22Rv1 (cell line): ENCODE measurements at regions not wholly inside any gene's neighbourhood (a gene's known extent, or its start where the extent isn't known, plus 50 kb on each side); places are given as distances from the start of the nearest gene placed in this dataset.

ENCODE experiments used
- H3K27ac ChIP-seq: fragments of 450-650 bp; 2 replicates; pipeline ENCODE4 v1.5.1; 2017
- ZFX ChIP-seq: fragments of 450-650 bp; IDR thresholded peaks from 2 replicates; pipeline ENCODE4 v1.6.1; 2017; ENCODE audit warnings: antibody characterized with exemption, borderline replicate concordance
- TF ChIP-seq, protein P1 (sequence below): fragments of 450-650 bp; IDR thresholded peaks from 2 replicates; pipeline ENCODE4 v1.5.1; 2017; ENCODE audit warnings: mild to moderate bottlenecking

DNA sequence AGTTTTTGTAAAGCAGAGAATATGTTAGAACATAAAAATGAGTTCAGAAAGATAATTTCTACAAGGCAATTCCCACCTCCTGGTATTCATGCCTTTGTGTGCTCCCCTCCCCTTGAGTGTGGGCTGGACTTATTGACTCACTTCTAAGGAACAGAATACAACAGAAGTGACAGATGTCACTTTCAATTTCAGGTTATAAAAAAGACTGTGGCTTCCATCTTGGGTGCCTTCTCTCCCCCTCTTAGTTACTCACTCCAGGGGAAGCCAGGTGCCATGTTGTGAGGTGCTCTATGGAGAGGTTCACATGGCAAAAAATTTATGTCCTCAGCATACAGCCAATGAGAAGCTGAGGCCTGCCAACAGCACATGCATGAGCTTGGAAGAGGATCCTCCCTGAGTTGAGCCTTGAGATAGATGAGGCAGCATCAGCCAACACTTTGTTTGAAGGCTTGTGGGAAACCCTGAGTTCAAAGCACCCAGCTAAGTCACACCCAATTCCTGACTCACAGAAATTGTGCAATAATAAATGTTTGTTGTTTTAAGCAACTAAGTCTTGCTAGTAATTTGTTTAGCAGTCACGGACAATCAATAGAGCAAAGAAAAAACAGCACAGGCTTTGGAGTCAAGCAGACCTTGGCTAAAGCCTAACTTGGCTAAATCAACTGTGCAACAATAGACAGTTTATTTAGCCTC lies 73.5 kb upstream of the NGF start:
- TF ChIP-seq, protein P1, sequence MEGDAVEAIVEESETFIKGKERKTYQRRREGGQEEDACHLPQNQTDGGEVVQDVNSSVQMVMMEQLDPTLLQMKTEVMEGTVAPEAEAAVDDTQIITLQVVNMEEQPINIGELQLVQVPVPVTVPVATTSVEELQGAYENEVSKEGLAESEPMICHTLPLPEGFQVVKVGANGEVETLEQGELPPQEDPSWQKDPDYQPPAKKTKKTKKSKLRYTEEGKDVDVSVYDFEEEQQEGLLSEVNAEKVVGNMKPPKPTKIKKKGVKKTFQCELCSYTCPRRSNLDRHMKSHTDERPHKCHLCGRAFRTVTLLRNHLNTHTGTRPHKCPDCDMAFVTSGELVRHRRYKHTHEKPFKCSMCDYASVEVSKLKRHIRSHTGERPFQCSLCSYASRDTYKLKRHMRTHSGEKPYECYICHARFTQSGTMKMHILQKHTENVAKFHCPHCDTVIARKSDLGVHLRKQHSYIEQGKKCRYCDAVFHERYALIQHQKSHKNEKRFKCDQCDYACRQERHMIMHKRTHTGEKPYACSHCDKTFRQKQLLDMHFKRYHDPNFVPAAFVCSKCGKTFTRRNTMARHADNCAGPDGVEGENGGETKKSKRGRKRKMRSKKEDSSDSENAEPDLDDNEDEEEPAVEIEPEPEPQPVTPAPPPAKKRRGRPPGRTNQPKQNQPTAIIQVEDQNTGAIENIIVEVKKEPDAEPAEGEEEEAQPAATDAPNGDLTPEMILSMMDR, result no peak
- TF ChIP-seq ZFX, result no peak
- H3K27ac ChIP-seq, result no peak overlapping the region

- TF ChIP-seq, protein P1, result no peak
- no peak for TF ChIP-seq ZFX
- no peak overlapping the region for H3K27ac ChIP-seq
Observed at GRCh38 chr1:115409094-115410015, 71.3 kb upstream of the NGF start.

DNA sequence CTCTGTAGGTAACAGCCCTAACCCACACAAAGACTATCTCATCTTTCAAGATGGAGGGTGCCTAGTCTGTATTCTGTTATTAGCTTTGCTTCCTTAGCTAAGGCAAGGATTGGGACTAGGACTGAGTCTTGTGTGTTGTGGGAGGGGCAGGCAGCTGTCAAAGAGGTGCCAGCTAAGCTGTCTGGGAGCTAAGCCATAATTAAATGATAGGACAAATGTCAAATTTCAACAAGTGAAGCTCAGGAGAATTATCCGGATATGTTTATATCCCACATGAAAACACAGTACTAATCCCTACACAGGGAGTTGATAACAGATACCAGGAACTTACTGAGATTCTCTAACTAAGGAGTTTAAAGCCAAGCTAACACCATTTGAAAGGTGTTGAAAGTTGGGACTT lies 70.5 kb upstream of the NGF start:
- TF ChIP-seq, protein P1, result no peak
- TF ChIP-seq ZFX, result no peak
- no peak overlapping the region for H3K27ac ChIP-seq

- H3K27ac ChIP-seq, result no peak overlapping the region
- TF ChIP-seq, protein P1, result no peak
- no peak for TF ChIP-seq ZFX
Observed at GRCh38 chr1:115404911-115405310, 66.9 kb upstream of the NGF start.

GRCh38 chr1:115402753-115403184 lies 64.7 kb upstream of the NGF start:
- H3K27ac ChIP-seq, result no peak overlapping the region
- TF ChIP-seq, protein P1, result no peak
- no peak for TF ChIP-seq ZFX

GRCh38 chr1:115401676-115402075 lies 63.6 kb upstream of the NGF start:
- no peak overlapping the region for H3K27ac ChIP-seq
- TF ChIP-seq, protein P1, result no peak
- TF ChIP-seq ZFX, result no peak

DNA sequence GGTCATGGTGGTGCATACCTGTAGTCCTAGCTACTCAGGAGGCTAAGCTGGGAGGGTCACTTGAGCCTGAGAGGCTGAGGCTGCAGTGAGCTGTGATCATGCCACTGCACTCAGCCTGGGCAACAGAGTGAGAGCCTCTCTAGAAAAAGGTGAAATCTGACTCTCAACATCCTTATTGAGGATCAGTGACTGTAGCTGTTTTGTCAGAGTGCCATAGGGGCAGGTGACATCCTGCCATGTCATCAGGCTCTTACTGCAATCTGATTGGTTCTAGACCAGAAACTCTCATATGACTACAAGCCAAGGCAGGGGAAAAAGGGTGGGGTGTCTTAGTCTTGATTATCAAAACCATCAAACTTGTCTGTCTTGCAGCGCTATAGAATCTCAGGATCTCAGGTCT lies 62.8 kb upstream of the NGF start:
- TF ChIP-seq, protein P1, result no peak
- no peak overlapping the region for H3K27ac ChIP-seq
